Mesothelial cell of epicardium (in vitro differentiated cells): ENCODE measurements at regions not wholly inside any gene's neighbourhood (a gene's known extent, or its start where the extent isn't known, plus 50 kb on each side); places are given as distances from the start of the nearest gene placed in this dataset.

Source experiments
- DNase-seq, 2 experiments: peaks; one replicate each; pipeline ENCODE4 v3.0.0; 2021; ENCODE audit warnings: low spot score in 2 of 2; ENCODE audit not compliant: unreplicated experiment in 2 of 2
- H3K27ac Mint-ChIP-seq: 2 replicates; pipeline ENCODE4 v1.8.0; 2021; ENCODE audit warnings: mixed read lengths
- H3K27me3 Mint-ChIP-seq: 2 replicates; pipeline ENCODE4 v1.8.0; 2021; ENCODE audit warnings: low read depth, mixed read lengths
- H3K36me3 Mint-ChIP-seq: 2 replicates; pipeline ENCODE4 v1.8.0; 2021; ENCODE audit warnings: mixed read lengths
- H3K4me1 Mint-ChIP-seq: 2 replicates; pipeline ENCODE4 v1.8.0; 2021; ENCODE audit warnings: mixed read lengths
- H3K4me3 Mint-ChIP-seq: 2 replicates; pipeline ENCODE4 v1.8.0; 2021; ENCODE audit warnings: mild to moderate bottlenecking, moderate library complexity, mixed read lengths
- H3K9me3 Mint-ChIP-seq: 2 replicates; pipeline ENCODE4 v1.8.0; 2021; ENCODE audit warnings: mixed read lengths
- CTCF ChIP-seq: fragments of 200-600 bp; sonication (generic); IDR thresholded peaks from one replicate; pipeline ENCODE4 v1.5.0; 2021; ENCODE audit warnings: antibody characterized with exemption; ENCODE audit not compliant: unreplicated experiment

GRCh38 chr1:80221319-80221718 lies 1214.8 kb upstream of the ADGRL4 start:
- no peak overlapping the region for H3K4me3 Mint-ChIP-seq
- no peak for DNase-seq
- peaks cover 13% of the 10 kb centered on the region for H3K4me1 Mint-ChIP-seq
- H3K9me3 Mint-ChIP-seq = no peaks in the 10 kb centered on the region
- no peaks in the 10 kb centered on the region for H3K27me3 Mint-ChIP-seq
- TF ChIP-seq CTCF = no peak
- no peaks in the 10 kb centered on the region for H3K36me3 Mint-ChIP-seq
- H3K27ac Mint-ChIP-seq = no peak overlapping the region

GRCh38 chr1:80218112-80218511 lies 1211.6 kb upstream of the ADGRL4 start:
- H3K27me3 Mint-ChIP-seq = no peaks in the 10 kb centered on the region
- no peaks in the 10 kb centered on the region for H3K9me3 Mint-ChIP-seq
- TF ChIP-seq CTCF = peak; percentile 36
- DNase-seq = no peak
- peaks cover 9% of the 10 kb centered on the region for H3K4me1 Mint-ChIP-seq
- no peaks in the 10 kb centered on the region for H3K36me3 Mint-ChIP-seq
- H3K4me3 Mint-ChIP-seq = no peak overlapping the region
- H3K27ac Mint-ChIP-seq = no peak overlapping the region

- DNase-seq = no peak
- Mint-ChIP-seq H3K9me3 (no peaks in the 10 kb centered on the region), H3K36me3 (no peaks in the 10 kb centered on the region), H3K4me1 (peaks cover 9% of the 10 kb centered on the region), H3K4me3 (no peak overlapping the region), H3K27me3 (no peaks in the 10 kb centered on the region), H3K27ac (no peak overlapping the region)
- TF ChIP-seq CTCF = no peak
These were observed 1211.0 kb upstream of the ADGRL4 start for GRCh38 chr1:80217377-80217986.

GRCh38 chr1:80214888-80215540 lies 1208.5 kb upstream of the ADGRL4 start:
- no peaks in the 10 kb centered on the region for H3K36me3 Mint-ChIP-seq
- H3K27me3 Mint-ChIP-seq = no peaks in the 10 kb centered on the region
- H3K9me3 Mint-ChIP-seq = no peaks in the 10 kb centered on the region
- peaks cover 18% of the 10 kb centered on the region for H3K4me1 Mint-ChIP-seq
- TF ChIP-seq CTCF = no peak
- H3K27ac Mint-ChIP-seq = no peak overlapping the region
- DNase-seq = no peak
- H3K4me3 Mint-ChIP-seq = no peak overlapping the region

GRCh38 chr1:80212948-80213347 lies 1206.4 kb upstream of the ADGRL4 start:
- no peak for DNase-seq
- Mint-ChIP-seq H3K4me3 (no peak overlapping the region), H3K36me3 (no peaks in the 10 kb centered on the region), H3K27me3 (no peaks in the 10 kb centered on the region), H3K27ac (no peak overlapping the region), H3K9me3 (no peaks in the 10 kb centered on the region), H3K4me1 (peaks cover 14% of the 10 kb centered on the region)
- TF ChIP-seq CTCF = no peak
